GM12878 (cell line): ENCODE measurements at regions not wholly inside any gene's neighbourhood (a gene's known extent, or its start where the extent isn't known, plus 50 kb on each side); places are given as distances from the start of the nearest gene placed in this dataset.

ENCODE experiments used
- ATAC-seq: fragments of 200-7000 bp; cut with Tn5 transposase; 3 replicates; pipeline ENCODE4 v1.9.1; 2020; ENCODE audit warnings: mild to moderate bottlenecking, moderate library complexity
- BruUV-seq: library from RNA; stranded (reverse); fragments of 400-500 nt; replicated peaks from 2 replicates; lab custom pipeline; 2021; lab: Mats Ljungman, UMichigan
- CTCF ChIA-PET: fragments of 300-600 bp; sonication (Branson Sonifier 250); formaldehyde crosslinking; extraction: SDS; loops from one replicate; lab custom pipeline; 2021; ENCODE audit warnings: inconsistent platforms; lab: Yijun Ruan, JAX
- POLR2A ChIA-PET: fragments of 350-600 bp; formaldehyde crosslinking; extraction: SDS; loops from one replicate; lab custom pipeline; 2021; ENCODE audit warnings: inconsistent platforms; lab: Charles Lee
- RAD21 ChIA-PET: fragments of 300-600 bp; sonication (Branson Sonifier 250); formaldehyde crosslinking; loops from one replicate; lab custom pipeline; 2023; ENCODE audit warnings: antibody characterized with exemption; ENCODE audit not compliant: unreplicated experiment; lab: Charles Lee
- SMC1A ChIA-PET: fragments of 300-600 bp; sonication (Branson Sonifier 250); formaldehyde crosslinking; loops from one replicate; lab custom pipeline; 2023; ENCODE audit not compliant: unreplicated experiment, uncharacterized antibody; lab: Charles Lee
- DNase-seq: peaks from one replicate; pipeline ENCODE4 v3.0.0-alpha.2; 2011; ENCODE audit warnings: low read depth, low spot score
- FAIRE-seq: peaks from 3 replicates; lab custom pipeline; 2011; peaks lifted over from hg19 to GRCh38; lab: Jason Lieb, UNC
- H2AFZ ChIP-seq: 2 replicates; pipeline ENCODE4 v1.6.0; 2011; ENCODE audit warnings: low read depth, low read length, control low read depth; ENCODE audit not compliant: control insufficient read depth
- H3K27ac ChIP-seq: 2 replicates; pipeline ENCODE4 v1.5.1; 2011; ENCODE audit warnings: control low read depth; ENCODE audit not compliant: control insufficient read depth, insufficient read depth
- H3K27me3 ChIP-seq, 2 experiments: replicated peaks in 1 of 2; 2 replicates each; pipeline versions ENCODE4 v1.6.0 to v1.6.1; 2011; ENCODE audit warnings: low read length in 1 of 2; ENCODE audit not compliant: control insufficient read depth in 2 of 2, insufficient read depth in 2 of 2
- H3K36me3 ChIP-seq, 2 experiments: 2 replicates each; pipeline ENCODE4 v1.5.1; 2011; ENCODE audit warnings: low read length in 1 of 2; ENCODE audit not compliant: control insufficient read depth in 2 of 2, insufficient read depth in 2 of 2
- H3K4me1 ChIP-seq: 2 replicates; pipeline ENCODE4 v1.6.1; 2011; ENCODE audit warnings: mild to moderate bottlenecking, low read length, moderate library complexity, mixed read lengths; ENCODE audit not compliant: control insufficient read depth, insufficient read depth
- H3K4me2 ChIP-seq: 2 replicates; pipeline ENCODE4 v1.6.0; 2011; ENCODE audit warnings: control low read depth; ENCODE audit not compliant: control insufficient read depth, insufficient read depth
- H3K4me3 ChIP-seq: fragments of 200-600 bp; sonication (generic); 2 replicates; pipeline ENCODE4 v1.5.1; 2016
- H3K79me2 ChIP-seq: 2 replicates; pipeline ENCODE4 v1.6.0; 2011; ENCODE audit warnings: low read length; ENCODE audit not compliant: control insufficient read depth, insufficient read depth
- H3K9ac ChIP-seq: 2 replicates; pipeline ENCODE4 v1.8.0; 2011; ENCODE audit warnings: low read length, control low read depth, mixed read lengths; ENCODE audit not compliant: control insufficient read depth, insufficient read depth
- H3K9me3 ChIP-seq: replicated peaks from 3 replicates; pipeline ENCODE4 v1.5.1; 2011; ENCODE audit warnings: mild to moderate bottlenecking, low read length; ENCODE audit not compliant: control insufficient read depth, insufficient read depth
- H4K20me1 ChIP-seq: 2 replicates; pipeline ENCODE4 v1.6.0; 2011; ENCODE audit not compliant: control insufficient read depth, insufficient read depth
- ATF3 ChIP-seq: IDR thresholded peaks from 2 replicates; pipeline ENCODE4 v1.6.1; 2011; ENCODE audit warnings: low read depth, mild to moderate bottlenecking, low read length, moderate library complexity, borderline replicate concordance; ENCODE audit errors: extremely low read depth
- BHLHE40 ChIP-seq, 2 experiments: fragments of 450-650 bp in 1 of 2; IDR thresholded peaks; 2 replicates each; pipeline ENCODE4 v1.6.1; 2011 to 2017; ENCODE audit warnings: low read depth in 2 of 2, borderline replicate concordance in 1 of 2, improper control_type of control experiment in 1 of 2, low read length in 1 of 2, mild to moderate bottlenecking in 1 of 2
- BRCA1 ChIP-seq: IDR thresholded peaks from 2 replicates; pipeline ENCODE4 v1.6.1; 2011; ENCODE audit warnings: low read depth, low read length, improper control_type of control experiment
- CHD2 ChIP-seq: IDR thresholded peaks from 2 replicates; pipeline ENCODE4 v1.6.1; 2011; ENCODE audit warnings: low read depth, low read length, improper control_type of control experiment, borderline replicate concordance
- EED ChIP-seq: sonication (generic); IDR thresholded peaks from 2 replicates; pipeline ENCODE4 v1.6.1; 2016; ENCODE audit warnings: antibody characterized with exemption, low read depth
- HDAC6 ChIP-seq: fragments of 200-600 bp; sonication (generic); IDR thresholded peaks from one replicate; pipeline ENCODE4 v1.8.0; 2017; ENCODE audit warnings: antibody characterized with exemption; ENCODE audit not compliant: unreplicated experiment
- HDGF ChIP-seq: fragments of 450-650 bp; IDR thresholded peaks from 2 replicates; pipeline ENCODE4 v1.6.1; 2016; ENCODE audit warnings: antibody characterized with exemption
- MEF2B ChIP-seq: fragments of 450-650 bp; IDR thresholded peaks from 2 replicates; pipeline ENCODE4 v1.6.1; 2018; ENCODE audit warnings: mild to moderate bottlenecking, moderate library complexity; ENCODE audit not compliant: partially characterized antibody, poor library complexity, severe bottlenecking
- PML ChIP-seq: IDR thresholded peaks from 2 replicates; pipeline ENCODE4 v1.6.1; 2012; ENCODE audit warnings: low read length, inconsistent platforms
- POLR2AphosphoS5 ChIP-seq: IDR thresholded peaks from 2 replicates; pipeline ENCODE4 v1.6.1; 2011; ENCODE audit warnings: mild to moderate bottlenecking, low read length, inconsistent platforms
- RBBP5 ChIP-seq: fragments of 200-600 bp; sonication (generic); conservative IDR thresholded peaks from 2 replicates; pipeline ENCODE4 v1.6.1; 2016
- SMAD5 ChIP-seq: IDR thresholded peaks from 2 replicates; pipeline ENCODE4 v1.6.1; 2016; ENCODE audit warnings: antibody characterized with exemption, low read depth
- SMC3 ChIP-seq: IDR thresholded peaks from 2 replicates; pipeline ENCODE4 v1.6.1; 2011; ENCODE audit warnings: low read length, improper control_type of control experiment, borderline replicate concordance
- SP1 ChIP-seq: IDR thresholded peaks from one replicate; pipeline ENCODE4 v1.6.1; 2011; ENCODE audit warnings: low read depth, low read length
- SREBF2 ChIP-seq: IDR thresholded peaks from 2 replicates; pipeline ENCODE4 v1.6.1; 2012; ENCODE audit warnings: mild to moderate bottlenecking, low read length
- STAT1 ChIP-seq: fragments of 450-650 bp; conservative IDR thresholded peaks from 2 replicates; pipeline ENCODE4 v1.6.1; 2014; ENCODE audit warnings: antibody characterized with exemption, mild to moderate bottlenecking
- WGBS: methylation state at CpG from one replicate; pipeline ENCODE4 v1.1.6; 2016; ENCODE audit warnings: low lambda C conversion rate; ENCODE audit not compliant: insufficient replicate concordance, insufficient coverage; ENCODE audit errors: missing lambda C conversion rate; 5-methylcytosine and 5-hydroxymethylcytosine counted together
- in situ Hi-C: fragments of 300-500 bp; cut with MboI; formaldehyde crosslinking; loops from 9 replicates; pipeline ENCODE4 v1.14.3; 2018; ENCODE audit warnings: mixed read lengths
- intact Hi-C: fragments of 100-400 bp; cut with micrococcal nuclease; formaldehyde crosslinking; loops from one replicate; pipeline ENCODE4 v1.14.2; 2022; ENCODE audit not compliant: unreplicated experiment
- TF ChIP-seq, protein P1 (sequence below): fragments of 450-650 bp; IDR thresholded peaks from 2 replicates; pipeline ENCODE4 v1.6.1; 2016; ENCODE audit warnings: mild to moderate bottlenecking

GRCh38 chr7:67990003-67990402 lies 993.4 kb downstream of the TYW1 start (continued):
- TF ChIP-seq HDGF (no peak), BHLHE40 (IDR thresholded peaks at IDR 0.05; ENCODE audit: borderline replicate concordance in 1 of 2, low read depth in 2 of 2, low read length in 1 of 2) (no peak), BRCA1 (no peak), ATF3 (no peak)
- TF ChIP-seq, protein P1, sequence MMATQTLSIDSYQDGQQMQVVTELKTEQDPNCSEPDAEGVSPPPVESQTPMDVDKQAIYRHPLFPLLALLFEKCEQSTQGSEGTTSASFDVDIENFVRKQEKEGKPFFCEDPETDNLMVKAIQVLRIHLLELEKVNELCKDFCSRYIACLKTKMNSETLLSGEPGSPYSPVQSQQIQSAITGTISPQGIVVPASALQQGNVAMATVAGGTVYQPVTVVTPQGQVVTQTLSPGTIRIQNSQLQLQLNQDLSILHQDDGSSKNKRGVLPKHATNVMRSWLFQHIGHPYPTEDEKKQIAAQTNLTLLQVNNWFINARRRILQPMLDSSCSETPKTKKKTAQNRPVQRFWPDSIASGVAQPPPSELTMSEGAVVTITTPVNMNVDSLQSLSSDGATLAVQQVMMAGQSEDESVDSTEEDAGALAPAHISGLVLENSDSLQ, result no peak

DNA sequence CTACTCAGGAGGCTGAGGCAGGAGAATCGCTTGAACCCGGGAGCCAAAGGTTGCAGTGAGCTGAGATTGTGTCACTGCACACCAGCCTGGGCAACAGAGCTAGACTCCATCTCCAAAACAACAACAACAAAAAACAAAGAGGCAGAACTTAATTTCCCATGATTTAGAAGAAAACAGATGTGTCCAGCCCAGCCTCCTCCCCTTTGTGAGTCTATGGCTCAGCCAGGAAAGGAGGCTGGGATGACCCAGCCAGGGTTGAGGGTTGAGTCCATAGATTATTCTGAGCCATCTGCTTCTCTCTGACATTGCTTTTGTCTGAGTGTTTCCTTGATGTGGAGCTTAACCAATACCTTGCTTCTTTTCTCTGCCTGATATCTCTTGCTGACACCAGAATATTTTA lies 994.1 kb downstream of the TYW1 start:
- 64% methylated on average over 2 of the region's 2 CpGs for WGBS
- ChIA-PET CTCF (interaction anchor here (0.6 to 1.5 kb wide), 2 partner anchors 17 to 77 kb away, joined by 3 to 4 read pairs; no protein-coding TSS in a partner anchor), RAD21 (no interaction called here), SMC1A (no interaction called here), POLR2A (no interaction called here)
- H3K4me1 ChIP-seq, result no peaks in the 10 kb centered on the region
- no peaks in the 10 kb centered on the region for H3K9me3 ChIP-seq
- no peak overlapping the region for H3K4me3 ChIP-seq
- ATAC-seq (no peak), FAIRE-seq (no peak), DNase-seq (no peak)
- no peak for TF ChIP-seq SREBF2
- no peak for TF ChIP-seq POLR2AphosphoS5
- TF ChIP-seq SP1, result no peak
- TF ChIP-seq EED, result no peak
- TF ChIP-seq STAT1, result no peak
- no peak for TF ChIP-seq SMAD5
- TF ChIP-seq ATF3, result no peak
- no peak for TF ChIP-seq CHD2
- no peak for TF ChIP-seq SMC3
- no peak for TF ChIP-seq HDAC6
- no peak for TF ChIP-seq MEF2B
- TF ChIP-seq PML, result no peak
- no peak for TF ChIP-seq RBBP5
- H3K27me3 ChIP-seq, result no peaks in the 10 kb centered on the region
- in situ Hi-C loops (no loop called here), intact Hi-C loops (no loop called here)
- no peaks in the 10 kb centered on the region for H4K20me1 ChIP-seq
- H3K4me2 ChIP-seq, result no peak overlapping the region
- no TSS peak for BruUV-seq
- no peaks in the 10 kb centered on the region for H3K79me2 ChIP-seq
- H3K9ac ChIP-seq, result no peak overlapping the region
- H3K36me3 ChIP-seq, result no peaks in the 10 kb centered on the region
- H2AFZ ChIP-seq, result no peak overlapping the region
- H3K27ac ChIP-seq, result no peak overlapping the region
